ENCODE measurements at regions not wholly inside any gene's neighbourhood (a gene's known extent, or its start where the extent isn't known, plus 50 kb on each side); places are given as distances from the start of the nearest gene placed in this dataset.
"Not testable (repeated sequence)": the region's sequence is repeated elsewhere in the genome, so short reads cannot be mapped to it uniquely, and the experiment has no call there.

DNA sequence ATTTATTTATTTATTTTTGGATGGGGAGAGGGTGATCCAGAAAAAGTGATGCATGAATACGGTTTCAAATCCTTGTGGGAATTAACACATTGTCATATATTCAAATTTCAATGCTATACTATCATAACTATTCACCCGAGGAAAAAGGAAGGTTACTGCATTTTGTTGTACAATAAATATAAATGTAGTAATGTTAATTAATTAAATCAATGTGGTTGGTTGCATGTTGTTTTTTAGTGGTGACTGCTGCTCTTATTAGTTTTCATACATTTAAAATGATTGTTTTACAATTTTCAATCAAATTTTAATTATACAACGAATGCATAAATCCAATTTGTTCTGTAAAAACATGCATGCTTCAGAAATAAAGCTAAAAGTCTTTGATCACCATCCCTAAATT lies 180.5 kb downstream of the ZFP64 start:
- no peak for DNase-seq (ENCODE audit: low read depth in 4 of 4, low spot score in 1 of 4)

DNA sequence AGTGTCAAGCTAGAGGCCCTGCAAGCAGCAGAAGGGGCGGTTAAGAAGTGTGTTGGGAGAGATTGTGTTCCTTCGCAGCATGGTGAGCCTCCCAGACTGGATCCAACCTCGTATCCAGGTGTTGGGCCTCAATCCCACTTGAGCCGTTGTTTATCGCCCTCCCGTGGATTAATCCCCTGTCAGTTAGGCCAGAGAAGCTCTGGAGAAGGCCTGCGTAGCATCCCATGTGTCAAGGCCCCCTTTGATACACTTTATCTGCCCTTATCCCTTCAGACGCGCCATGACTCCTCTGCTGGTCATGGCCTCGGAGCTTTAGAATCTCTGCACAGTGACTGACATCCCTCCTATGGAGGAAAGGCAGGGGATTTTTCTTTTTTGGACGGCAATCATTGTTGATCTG lies 181.0 kb downstream of the ZFP64 start:
- no peak for DNase-seq (ENCODE audit: low read depth in 4 of 4, low spot score in 1 of 4)

DNA sequence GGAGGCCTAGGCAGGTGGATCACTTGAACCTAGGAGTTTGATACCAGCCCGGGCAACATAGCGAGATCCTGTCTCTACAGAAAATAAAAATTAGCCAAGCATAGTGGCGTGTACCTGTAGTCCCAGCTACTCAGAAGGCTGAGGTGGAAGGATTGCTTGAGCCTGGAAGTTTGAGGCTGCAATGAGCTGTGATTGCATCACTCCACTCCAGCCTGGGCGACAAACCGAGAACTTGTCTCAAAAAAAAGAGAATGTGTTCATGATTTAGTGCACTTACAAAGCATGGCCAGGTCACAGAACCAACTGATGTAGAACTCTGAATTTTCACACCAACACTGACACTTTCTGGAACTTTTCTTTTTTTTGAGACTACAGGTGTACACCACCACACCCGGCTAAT lies 182.7 kb downstream of the ZFP64 start:
- DNase-seq (ENCODE audit: low read depth in 4 of 4, low spot score in 1 of 4): no peak

DNA sequence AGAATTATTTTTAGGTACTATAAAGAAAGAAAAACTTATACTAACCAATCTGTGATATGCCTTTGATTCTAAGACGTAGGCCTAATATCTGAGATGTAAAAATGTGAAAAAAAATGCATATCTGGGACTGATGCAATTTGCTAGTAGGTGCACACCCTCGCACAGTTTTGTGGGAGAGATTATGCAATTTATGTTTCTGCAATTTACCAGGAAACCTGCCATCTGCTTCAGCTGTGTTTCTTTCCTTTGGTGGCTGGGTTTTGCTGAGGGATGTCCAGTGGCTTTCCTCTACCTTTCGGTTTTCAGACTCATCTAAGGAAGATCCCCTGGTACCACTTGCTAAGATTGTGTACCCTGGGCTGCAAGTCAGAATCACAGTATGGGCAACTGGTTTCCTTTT lies 186.9 kb downstream of the ZFP64 start:
- DNase-seq (ENCODE audit: low read depth in 4 of 4, low spot score in 1 of 4): no peak

DNA sequence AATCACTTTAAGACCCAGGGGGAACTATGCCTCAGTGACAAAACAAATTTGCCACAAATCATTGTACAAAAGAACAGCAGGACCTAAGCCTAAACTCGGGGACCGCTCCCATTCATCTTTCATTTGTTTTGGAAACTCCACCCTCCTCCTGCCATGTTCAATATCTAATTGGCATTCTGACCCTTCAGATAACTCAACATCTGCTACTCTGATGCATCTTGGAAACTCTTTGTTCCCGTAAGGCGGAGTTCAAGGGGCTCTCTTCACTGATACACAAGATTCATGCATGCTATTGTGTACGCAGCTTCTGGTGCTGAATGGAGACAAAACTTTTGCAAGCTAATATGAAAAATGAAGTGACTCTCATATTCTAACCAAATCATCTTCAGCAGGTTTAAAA lies 187.6 kb downstream of the ZFP64 start:
- DNase-seq (ENCODE audit: low read depth in 4 of 4, low spot score in 1 of 4): no peak

DNA sequence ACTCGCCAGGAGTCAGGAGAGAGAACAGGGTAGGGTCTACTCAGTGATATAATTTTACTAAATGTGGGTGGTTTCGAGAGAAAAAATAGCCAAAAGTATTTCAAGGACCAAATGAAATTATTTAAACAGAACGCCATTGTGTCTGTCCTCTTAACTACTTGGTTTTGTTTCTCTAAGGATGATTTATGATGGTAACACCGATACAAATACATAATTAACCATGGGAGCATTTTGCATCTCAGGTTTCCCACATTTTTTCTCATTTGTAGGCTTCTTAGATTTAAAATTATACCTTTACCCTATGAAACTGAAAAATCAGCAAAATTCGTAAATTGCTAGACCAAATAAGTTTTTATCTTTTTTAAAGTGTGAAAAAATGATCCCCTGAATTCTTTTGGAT lies 188.2 kb downstream of the ZFP64 start:
- no peak for DNase-seq (ENCODE audit: low read depth in 4 of 4, low spot score in 1 of 4)

DNA sequence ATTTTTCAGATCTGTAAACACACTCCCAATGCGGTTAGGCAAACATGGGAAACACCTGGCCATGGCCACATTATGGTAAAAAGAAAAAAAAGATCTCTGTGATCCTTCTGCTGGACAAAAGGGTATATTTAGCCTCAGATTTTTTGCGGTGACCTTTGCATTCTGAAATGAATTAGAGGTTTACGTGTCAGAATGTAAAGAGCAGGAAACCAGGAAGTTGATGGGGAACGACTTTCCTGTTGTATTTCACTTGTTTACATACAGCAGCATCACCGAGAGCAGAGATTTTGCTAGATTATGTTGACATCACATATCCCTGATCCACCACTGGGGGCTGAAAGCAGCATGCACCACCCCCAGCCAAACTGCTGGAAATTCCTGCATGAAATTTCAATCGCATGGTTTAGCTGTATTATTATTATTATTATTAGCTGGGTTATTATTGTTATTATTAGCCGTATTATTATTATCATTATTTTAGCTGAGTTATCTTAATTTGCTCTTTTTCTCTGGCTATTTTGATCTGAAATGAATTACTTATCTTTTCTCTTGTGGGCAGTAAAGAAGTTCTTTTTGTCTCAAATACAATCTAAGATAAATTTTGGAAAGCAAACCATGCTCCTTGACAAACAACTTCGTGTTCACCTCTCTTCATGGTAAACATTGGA lies 189.4 kb downstream of the ZFP64 start:
- no peak for DNase-seq (ENCODE audit: low read depth in 4 of 4, low spot score in 1 of 4)

DNA sequence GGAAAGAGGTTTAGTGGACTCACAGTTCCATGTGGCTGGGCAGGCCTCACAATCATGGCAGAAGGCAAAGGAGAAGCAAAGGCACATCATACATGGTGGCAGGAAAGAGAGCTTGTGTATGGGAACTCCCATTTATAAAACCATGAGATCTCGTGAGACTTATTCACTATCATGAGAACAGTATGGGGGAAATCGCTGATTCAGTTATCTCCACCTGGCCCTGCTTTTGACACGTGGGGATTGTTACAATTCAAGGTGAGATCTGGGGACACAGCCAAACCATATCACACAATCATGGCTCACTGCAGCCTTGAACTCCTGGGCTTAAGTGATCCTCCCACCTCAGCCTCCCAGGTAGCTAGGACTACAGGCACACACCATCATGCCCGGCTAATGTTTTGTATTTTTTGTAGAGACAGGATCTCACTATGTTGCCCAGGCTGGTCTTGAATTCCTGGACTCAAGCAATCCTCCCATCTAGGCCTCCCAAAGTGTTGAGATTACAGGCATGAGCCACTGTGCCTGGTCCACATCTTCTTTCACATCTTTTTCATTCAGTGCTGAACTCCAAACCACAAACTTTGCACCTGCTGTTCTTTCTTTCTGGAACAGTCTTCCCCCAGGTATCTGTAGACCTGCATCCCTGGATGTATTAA lies 194.2 kb downstream of the ZFP64 start:
- not testable (repeated sequence) for DNase-seq (ENCODE audit: low read depth in 4 of 4, low spot score in 1 of 4)

DNA sequence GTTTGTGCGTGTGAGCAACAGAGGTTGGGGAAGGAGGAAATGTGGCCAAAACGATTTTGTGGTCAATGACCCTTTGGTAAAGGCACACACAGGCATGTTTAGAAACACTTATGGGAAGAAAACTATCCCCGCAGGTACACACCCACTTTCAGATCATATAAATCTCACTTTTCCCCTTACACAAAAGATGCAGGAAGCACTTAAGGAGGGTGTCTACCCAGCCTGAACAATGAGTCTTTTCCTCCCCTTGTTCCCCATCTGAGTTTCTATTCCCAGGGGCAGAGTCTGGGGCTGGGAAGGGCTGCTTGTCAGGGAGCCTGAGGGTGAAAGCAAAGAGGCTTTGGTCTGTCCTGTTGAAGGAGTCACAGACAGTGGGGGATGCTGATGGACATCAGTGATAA lies 193.2 kb upstream of the SALL4 start:
- no peak for DNase-seq (ENCODE audit: low read depth in 4 of 4, low spot score in 1 of 4)

DNA sequence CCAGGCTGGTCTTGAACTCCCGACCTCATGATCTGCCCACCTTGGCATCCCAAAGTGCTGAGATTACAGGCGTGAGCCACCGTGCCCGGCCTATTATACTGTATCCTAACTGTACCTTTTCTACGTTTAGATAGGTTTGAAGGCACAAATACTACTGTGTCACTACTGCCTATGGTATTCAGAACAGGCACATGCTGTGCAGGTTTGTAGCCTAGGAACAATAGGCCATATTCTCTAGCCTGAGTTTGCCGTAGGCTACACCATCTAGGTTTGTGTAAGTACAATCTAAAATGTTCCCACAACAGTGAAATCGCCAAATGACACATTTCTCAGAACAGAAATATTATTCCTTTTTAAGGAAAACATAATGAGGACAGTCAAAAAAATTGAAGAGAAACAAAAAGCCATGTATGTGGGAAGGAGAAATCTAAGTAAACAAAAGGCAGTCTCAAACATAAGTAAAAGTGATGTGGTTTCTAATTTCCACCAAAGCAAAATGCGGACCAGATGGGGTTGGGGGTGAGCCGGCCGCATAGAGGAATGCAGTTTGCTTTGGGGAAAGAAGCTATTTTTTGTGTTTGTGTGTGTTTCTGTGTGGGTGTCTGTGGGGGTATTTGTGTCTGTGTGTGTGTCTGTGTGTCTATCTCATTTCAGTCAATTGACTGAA lies 192.6 kb upstream of the SALL4 start:
- DNase-seq (ENCODE audit: low read depth in 4 of 4, low spot score in 1 of 4): no peak

DNA sequence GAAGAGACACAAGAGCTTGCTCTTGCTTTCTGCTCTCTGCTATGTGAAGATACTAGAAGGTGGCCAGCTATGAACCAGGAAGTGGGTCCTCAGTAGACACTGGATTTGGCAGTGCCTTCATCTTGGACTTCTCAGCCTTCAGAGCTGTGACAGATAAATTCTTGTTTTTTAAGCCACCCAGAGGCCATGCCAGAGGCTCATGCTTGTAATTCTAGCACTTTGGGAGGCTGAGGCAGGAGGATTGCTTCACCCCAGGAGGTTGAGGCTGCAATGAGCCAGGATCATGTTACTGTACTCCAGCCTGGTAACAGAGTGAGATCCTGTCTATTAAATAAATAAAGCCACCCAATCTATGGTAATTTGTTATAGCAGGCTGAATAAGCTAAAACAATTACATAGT lies 185.5 kb upstream of the SALL4 start:
- DNase-seq (ENCODE audit: low read depth in 4 of 4, low spot score in 1 of 4): no peak

DNA sequence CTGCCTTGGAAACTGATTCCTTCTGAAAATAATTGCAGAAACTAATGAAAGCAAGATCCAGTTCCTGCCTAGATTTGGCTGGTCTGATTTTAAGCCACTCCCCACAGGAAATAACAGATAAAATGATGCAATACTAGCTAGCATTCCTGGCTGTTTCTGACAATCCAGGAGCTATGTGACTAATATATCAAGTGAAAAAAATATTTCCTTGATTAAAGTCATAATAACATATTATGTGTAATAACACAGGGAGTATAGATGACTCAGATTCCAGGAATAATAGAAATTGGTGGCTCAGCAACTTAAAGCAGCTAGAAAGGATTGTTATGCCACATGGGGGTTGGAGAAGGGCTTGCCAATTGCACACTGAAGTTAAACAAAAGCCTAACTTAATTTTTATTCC lies 182.7 kb upstream of the SALL4 start:
- no peak for DNase-seq (ENCODE audit: low read depth in 4 of 4, low spot score in 1 of 4)

DNA sequence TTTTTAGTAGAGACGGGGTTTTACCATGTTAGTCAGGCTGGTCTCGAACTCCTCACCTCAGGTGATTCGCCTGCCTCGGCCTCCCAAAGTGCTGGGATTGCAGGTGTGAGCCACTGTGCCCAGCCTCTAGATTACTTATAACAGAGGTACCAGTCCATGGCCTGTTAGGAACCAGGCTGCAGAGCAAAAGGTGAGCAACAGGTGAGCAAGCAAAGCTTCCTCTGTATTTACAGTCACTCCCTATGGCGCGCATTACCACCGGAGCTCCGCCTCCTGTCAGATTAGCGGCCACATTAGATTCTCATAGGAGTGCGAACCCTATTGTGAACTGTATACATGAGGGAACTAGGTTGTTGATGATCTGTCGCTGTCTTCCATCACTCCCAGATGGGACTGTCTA lies 178.0 kb upstream of the SALL4 start:
- DNase-seq (ENCODE audit: low read depth in 4 of 4, low spot score in 1 of 4): no peak

DNA sequence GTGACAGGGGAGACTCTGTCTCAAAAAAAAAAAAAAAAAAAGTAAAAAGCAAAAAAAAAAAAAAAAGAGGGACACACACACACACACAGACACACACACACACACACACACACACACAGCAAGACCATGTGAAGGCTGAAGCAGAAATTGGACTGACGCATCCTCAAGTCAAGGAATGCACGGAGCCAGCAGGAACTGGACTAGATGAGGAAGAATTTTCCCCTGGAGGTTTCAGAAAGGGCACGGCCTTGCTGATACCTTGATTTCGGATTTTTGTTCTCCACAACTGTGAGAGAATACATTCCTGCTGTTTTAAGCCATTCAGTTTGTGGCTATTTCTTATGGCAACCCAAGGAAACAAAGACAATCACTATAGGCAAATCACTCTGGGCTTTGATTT lies 176.9 kb upstream of the SALL4 start:
- no peak for DNase-seq (ENCODE audit: low read depth in 4 of 4, low spot score in 1 of 4)

DNA sequence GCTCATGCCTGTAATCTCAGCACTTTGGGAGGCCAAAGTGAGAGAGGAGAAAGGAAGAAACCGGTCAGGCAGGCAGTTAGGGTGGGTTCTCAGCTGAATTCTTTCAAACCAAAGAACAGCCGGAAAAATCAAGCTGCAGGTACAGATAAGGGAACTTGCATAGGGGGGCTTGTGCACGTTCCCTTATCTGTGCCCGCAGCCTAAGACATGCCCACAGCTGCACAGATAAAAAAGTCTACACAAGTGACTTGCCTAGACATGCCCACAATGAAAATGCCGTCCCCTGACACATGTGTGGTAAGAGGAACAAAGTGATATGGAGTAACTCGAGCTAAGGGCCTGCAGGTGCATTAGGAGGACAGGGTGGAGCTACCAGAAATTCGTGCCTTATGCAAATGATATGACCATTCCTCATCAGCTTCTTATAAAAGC lies 175.8 kb upstream of the SALL4 start:
- no peak for DNase-seq (ENCODE audit: low read depth in 4 of 4, low spot score in 1 of 4)

DNA sequence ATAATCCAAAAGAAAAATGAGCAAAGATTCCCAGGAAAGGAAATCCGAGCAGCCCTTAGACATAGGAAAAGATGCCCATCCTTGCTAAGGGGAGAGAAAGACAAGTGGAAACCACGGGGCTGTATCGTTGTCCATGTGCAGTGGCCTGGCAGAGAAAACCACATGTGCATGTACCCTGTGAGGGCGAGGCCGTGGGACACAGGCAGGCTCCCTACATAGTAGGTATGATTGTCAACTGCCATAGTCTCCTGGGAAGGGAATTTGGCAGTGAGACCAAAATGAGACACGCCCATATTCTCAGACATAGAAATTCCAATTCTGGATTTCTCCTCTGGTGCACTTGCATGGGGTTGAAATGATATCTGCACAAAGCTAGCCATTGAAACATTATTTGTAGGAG lies 169.7 kb upstream of the SALL4 start:
- no peak for DNase-seq (ENCODE audit: low read depth in 4 of 4, low spot score in 1 of 4)

DNA sequence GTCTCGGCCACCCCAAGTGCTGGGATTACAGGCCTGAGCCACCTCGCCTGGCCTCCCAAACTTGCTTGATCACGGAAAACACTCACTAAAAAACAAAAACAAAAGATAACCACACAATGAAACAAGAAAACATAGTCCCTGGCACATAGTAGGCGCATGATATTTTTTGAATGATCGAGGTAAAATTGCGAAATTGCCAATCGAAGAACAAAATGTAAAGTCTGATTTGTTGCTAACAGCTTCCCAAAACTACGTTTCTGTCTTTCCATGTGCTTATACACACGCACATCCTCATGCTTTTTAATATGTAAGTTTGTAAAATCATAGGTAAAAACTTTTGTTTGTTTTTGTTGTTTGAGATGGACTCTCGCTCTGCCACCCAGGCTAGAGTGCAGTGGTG lies 168.5 kb upstream of the SALL4 start:
- DNase-seq (ENCODE audit: low read depth in 4 of 4, low spot score in 1 of 4): no peak

DNA sequence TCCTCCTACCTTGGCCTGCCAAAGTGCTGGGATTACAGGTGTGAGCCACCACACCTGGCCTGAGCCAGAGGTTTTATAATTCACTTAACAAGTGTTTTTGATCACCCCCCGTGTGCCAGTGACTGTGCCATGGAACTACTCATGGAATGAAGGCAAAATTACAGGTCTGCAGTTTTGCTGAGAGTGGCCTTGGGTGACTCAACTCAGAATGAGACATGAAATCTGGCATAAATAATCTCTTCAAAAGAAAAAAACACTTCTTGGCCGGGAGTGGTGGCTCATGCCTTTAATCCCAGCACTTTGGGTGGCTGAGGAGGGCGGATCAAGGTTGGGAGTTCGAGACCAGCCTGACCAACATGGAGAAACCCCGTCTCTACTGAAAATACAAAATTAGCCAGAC lies 166.9 kb upstream of the SALL4 start:
- no peak for DNase-seq (ENCODE audit: low read depth in 4 of 4, low spot score in 1 of 4)

DNA sequence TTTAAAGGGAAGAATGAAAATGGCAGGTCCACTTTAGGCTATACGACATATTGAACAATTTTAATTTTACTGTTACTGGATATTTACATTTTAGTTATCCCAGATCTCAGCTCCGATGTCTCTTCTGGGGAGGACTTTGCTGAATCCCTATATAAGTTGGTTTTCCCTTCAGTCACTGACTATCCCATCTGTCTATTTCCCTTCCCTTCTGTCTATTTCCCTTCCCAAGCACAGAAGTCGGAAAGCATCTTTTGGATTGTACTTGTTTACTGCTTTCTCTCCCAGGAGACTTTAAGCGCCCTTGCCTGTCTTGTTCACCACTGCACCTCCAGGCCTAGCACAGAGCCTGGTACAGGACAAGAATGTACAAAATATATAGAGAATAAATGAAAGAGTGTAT lies 165.8 kb upstream of the SALL4 start:
- no peak for DNase-seq (ENCODE audit: low read depth in 4 of 4, low spot score in 1 of 4)

DNA sequence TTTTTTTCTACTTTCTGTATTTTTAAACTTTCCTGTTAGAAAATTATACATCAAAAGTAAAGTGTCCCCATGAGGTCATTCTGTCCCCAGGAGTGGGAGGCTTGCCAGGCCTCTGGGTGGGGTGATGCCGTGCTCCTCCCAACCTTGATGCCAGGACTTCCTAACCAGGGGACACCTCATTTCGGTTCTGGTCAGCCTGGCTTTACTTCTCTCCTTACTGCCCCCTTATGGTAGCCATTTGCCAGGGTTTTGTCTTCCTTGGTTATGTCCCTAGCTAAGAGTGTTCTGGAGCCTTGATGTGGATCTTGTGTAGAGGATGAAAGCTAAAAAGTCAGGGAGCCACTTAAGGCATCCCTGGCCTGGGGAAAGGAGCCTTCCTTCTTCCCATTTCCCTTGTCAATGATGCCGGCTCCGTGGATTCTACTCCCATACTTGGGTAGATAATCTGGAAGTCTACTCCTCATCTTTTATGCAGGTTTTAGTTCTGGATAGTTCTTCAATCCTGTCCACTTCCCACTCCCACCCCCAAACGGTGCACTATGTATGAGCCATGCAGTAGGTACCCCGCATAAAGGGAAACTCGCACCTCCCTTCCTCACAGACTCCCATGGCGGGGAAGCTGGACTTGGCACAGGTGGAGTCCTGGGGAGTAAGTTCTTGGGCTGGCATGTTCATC lies 164.1 kb upstream of the SALL4 start:
- no peak for DNase-seq (ENCODE audit: low read depth in 4 of 4, low spot score in 1 of 4)

DNA sequence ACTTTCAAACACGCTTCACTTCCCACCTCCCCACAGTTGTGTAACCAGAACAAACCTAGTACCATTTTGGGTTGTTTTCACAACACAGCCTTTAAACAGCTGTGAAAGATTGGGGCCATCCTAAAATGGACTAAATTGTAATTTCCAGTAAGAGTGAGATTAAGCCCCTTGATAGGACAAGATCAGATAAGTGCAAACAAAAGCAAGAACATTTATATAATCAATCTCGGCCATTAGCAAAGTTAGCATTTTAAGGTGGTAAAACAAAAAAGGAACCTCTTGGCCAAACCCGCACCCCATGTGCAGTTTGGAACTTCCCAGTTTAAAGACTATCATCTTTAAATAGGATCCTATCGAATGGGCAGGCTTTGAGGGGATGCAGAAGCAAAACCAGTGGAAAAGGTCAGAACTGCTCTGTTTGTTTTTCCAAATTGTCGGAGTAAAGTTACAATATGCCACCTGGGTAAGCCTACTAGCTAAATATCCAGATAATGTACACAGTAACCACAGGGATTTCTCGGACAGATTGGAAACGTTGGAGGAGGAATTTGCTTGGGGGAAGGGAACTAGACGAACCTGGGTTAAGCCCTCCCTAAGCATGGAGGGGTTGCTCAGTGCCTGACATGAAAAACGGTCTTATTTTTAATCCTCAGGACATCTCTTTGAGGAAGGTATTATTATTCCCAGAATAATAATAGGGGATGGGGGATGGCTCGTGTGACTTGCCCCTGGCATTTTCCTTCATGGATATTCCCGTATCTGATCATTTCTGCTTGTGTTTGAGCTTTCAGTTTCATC lies 159.8 kb upstream of the SALL4 start:
- no peak for DNase-seq (ENCODE audit: low read depth in 4 of 4, low spot score in 1 of 4)

All from stimulated activated CD4-positive, alpha-beta T cell treated with anti-CD3 and anti-CD28 coated beads, Interleukin-1b, Interleukin-23, amount 100 ng/mL, for 24 hours (primary cell).